ENCODE measurements at regions not wholly inside any gene's neighbourhood (a gene's known extent, or its start where the extent isn't known, plus 50 kb on each side); places are given as distances from the start of the nearest gene placed in this dataset.

DNA sequence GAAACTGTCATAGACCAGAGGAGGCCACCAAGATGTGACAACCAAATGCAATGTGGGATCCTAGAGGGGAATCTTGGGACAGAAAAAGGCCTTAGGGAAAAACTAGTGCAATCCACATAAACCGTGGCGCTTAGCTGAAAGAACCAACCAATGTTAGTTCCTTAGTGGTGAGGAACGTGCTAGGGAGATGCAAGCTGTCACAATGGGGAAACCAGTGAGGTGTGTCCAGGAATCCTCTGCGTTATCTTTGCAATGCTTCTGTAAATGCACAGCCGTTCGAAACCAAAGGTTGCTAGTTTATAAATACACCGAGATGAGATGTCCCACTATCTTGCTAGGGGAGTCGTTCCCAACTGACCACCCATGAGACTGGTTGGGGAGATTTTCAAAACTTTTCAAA is 157.0 kb upstream of the ID2 start:
- POLR2A ChIA-PET (ENCODE audit: low non-redundant PET), result no interaction called here
- BruUV-seq (replicated peaks), result no TSS peak
- Histone ChIP-seq H3K4me1 (ENCODE audit: insufficient read depth, low read length, poor library complexity, severe bottlenecking) (peaks cover 18% of the 10 kb centered on the region), H3K36me3 (ENCODE audit: insufficient read depth, low read length, poor library complexity, severe bottlenecking) (no peaks in the 10 kb centered on the region), H3K27ac (ENCODE audit: low read depth, low read length, poor library complexity, severe bottlenecking) (no peak overlapping the region), H3K4me3 (ENCODE audit: low read depth, low read length, poor library complexity, severe bottlenecking) (no peak overlapping the region), H3K27me3 (replicated peaks; ENCODE audit: insufficient read depth, low read depth, low read length, poor library complexity) (no peaks in the 10 kb centered on the region), H3K9me3 (ENCODE audit: low read depth, low read length, poor library complexity, severe bottlenecking) (no peaks in the 10 kb centered on the region)
- no peak for TF ChIP-seq EZH2 (IDR thresholded peaks at IDR 0.05; ENCODE audit: borderline replicate concordance, low read depth, low read length, poor library complexity, severe bottlenecking)
- TF ChIP-seq, protein P1, sequence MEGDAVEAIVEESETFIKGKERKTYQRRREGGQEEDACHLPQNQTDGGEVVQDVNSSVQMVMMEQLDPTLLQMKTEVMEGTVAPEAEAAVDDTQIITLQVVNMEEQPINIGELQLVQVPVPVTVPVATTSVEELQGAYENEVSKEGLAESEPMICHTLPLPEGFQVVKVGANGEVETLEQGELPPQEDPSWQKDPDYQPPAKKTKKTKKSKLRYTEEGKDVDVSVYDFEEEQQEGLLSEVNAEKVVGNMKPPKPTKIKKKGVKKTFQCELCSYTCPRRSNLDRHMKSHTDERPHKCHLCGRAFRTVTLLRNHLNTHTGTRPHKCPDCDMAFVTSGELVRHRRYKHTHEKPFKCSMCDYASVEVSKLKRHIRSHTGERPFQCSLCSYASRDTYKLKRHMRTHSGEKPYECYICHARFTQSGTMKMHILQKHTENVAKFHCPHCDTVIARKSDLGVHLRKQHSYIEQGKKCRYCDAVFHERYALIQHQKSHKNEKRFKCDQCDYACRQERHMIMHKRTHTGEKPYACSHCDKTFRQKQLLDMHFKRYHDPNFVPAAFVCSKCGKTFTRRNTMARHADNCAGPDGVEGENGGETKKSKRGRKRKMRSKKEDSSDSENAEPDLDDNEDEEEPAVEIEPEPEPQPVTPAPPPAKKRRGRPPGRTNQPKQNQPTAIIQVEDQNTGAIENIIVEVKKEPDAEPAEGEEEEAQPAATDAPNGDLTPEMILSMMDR (conservative IDR thresholded peaks at IDR 0.05; ENCODE audit: low read depth, low read length), result no peak
- CTCF ChIA-PET, result no interaction called here
- intact Hi-C loops (cut with micrococcal nuclease; ENCODE audit: unreplicated experiment), result no loop called here
- DNase-seq (ENCODE audit: low spot score), result no peak

DNA sequence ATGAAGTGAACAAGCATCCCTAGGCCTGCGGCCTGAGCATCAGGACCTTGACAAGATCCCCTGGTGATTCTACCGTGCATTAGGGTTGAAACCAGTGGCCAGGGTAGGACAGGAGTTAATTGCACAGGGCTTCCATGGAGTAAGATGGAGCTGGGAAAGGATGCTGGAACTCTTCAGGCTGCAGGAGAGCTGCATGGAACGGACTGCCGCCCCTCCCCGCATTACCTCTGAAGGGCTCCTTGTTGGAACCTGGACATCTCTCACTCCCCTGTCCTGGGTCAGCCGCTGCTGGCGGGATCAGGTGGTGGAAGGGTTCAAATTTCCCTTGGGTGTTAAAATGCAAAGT is 156.6 kb upstream of the ID2 start:
- DNase-seq (ENCODE audit: low spot score), result no peak
- Histone ChIP-seq H3K4me1 (ENCODE audit: insufficient read depth, low read length, poor library complexity, severe bottlenecking) (peaks cover 18% of the 10 kb centered on the region), H3K27ac (ENCODE audit: low read depth, low read length, poor library complexity, severe bottlenecking) (no peak overlapping the region), H3K27me3 (replicated peaks; ENCODE audit: insufficient read depth, low read depth, low read length, poor library complexity) (no peaks in the 10 kb centered on the region), H3K9me3 (ENCODE audit: low read depth, low read length, poor library complexity, severe bottlenecking) (no peaks in the 10 kb centered on the region), H3K4me3 (ENCODE audit: low read depth, low read length, poor library complexity, severe bottlenecking) (no peak overlapping the region), H3K36me3 (ENCODE audit: insufficient read depth, low read length, poor library complexity, severe bottlenecking) (no peaks in the 10 kb centered on the region)
- ChIA-PET POLR2A (ENCODE audit: low non-redundant PET) (no interaction called here), CTCF (no interaction called here)
- BruUV-seq (replicated peaks), result no TSS peak
- intact Hi-C loops (cut with micrococcal nuclease; ENCODE audit: unreplicated experiment), result no loop called here
- TF ChIP-seq, protein P1 (conservative IDR thresholded peaks at IDR 0.05; ENCODE audit: low read depth, low read length), result no peak
- no peak for TF ChIP-seq EZH2 (IDR thresholded peaks at IDR 0.05; ENCODE audit: borderline replicate concordance, low read depth, low read length, poor library complexity, severe bottlenecking)

DNA sequence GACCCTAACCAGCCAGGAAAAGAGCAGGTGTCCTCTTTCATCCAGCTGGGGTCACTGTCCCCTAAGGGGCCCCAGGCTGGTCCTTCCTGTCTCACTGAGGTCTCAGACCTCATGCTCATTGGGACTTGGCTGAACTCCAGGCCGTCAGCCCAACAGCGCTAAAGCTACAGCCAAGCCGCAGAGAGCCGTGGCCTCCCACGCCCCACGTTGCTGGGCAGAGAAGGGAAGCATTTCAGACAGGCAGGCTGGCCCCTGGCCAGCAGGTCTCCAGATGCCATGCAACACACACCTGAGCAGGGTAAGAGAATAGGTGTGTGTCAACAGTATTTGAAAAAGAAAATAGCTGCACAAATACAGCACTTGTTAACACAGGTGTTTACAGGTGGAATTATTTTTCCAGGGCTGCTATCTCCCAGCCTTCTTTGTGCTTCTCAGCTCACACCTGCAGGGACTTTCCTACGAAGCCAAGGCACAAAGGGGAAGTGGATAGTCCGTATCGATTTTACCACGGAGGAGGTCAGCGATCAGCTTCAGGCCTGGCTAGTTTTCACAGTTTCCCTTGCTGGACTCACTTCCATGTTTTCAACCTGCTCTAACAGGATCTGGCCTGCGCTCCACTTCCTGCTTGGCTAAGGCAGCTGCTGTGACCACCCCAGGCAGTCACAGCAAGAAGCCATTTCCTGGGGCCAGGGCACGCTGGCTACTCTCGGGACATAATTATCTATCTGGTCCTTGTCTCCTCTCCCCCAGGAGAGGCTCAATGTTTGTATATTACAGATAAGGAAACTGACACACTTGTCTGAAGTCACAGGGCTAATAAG is 156.1 kb upstream of the ID2 start:
- Histone ChIP-seq H3K27me3 (replicated peaks; ENCODE audit: insufficient read depth, low read depth, low read length, poor library complexity) (no peaks in the 10 kb centered on the region), H3K9me3 (ENCODE audit: low read depth, low read length, poor library complexity, severe bottlenecking) (no peaks in the 10 kb centered on the region), H3K36me3 (ENCODE audit: insufficient read depth, low read length, poor library complexity, severe bottlenecking) (no peaks in the 10 kb centered on the region), H3K27ac (ENCODE audit: low read depth, low read length, poor library complexity, severe bottlenecking) (no peak overlapping the region), H3K4me3 (ENCODE audit: low read depth, low read length, poor library complexity, severe bottlenecking) (no peak overlapping the region), H3K4me1 (ENCODE audit: insufficient read depth, low read length, poor library complexity, severe bottlenecking) (peaks cover 18% of the 10 kb centered on the region)
- BruUV-seq (replicated peaks), result no TSS peak
- TF ChIP-seq, protein P1 (conservative IDR thresholded peaks at IDR 0.05; ENCODE audit: low read depth, low read length), result no peak
- no peak for TF ChIP-seq EZH2 (IDR thresholded peaks at IDR 0.05; ENCODE audit: borderline replicate concordance, low read depth, low read length, poor library complexity, severe bottlenecking)
- CTCF ChIA-PET, result no interaction called here
- POLR2A ChIA-PET (ENCODE audit: low non-redundant PET), result no interaction called here
- no peak for DNase-seq (ENCODE audit: low spot score)
- intact Hi-C loops (cut with micrococcal nuclease; ENCODE audit: unreplicated experiment), result no loop called here
